ENCODE measurements at regions not wholly inside any gene's neighbourhood (a gene's known extent, or its start where the extent isn't known, plus 50 kb on each side); places are given as distances from the start of the nearest gene placed in this dataset.

DNA sequence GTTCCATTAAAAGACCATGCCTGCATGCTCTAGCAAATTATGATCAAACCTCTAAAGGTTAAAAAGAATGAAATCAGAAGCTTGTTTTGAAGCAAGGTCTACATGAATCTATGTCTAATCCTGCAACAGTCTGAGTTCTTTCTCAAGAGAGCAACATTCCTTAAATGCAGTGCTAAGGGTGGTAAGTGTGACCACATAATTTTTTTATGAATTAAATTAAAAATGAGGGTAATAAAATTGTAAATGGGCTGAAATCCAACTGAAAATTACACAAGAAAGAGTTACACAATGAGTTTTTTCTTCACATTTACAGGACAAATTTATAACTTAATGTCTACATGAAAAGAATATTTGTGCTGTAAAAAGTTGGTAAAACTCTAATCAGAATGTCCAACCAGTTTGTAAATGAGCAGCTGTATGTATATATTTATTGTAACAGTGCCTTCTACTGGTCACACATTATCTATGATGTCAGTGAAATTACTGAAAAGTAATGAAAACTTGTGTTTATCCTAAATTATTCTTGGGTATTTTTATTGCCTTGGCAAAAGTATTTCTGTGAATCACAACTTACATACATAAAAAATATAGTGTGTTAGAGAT, 336.3 kb upstream of the PITX2 start:
- DNase-seq (ENCODE audit: low read depth in 3 of 3) = no peak

DNA sequence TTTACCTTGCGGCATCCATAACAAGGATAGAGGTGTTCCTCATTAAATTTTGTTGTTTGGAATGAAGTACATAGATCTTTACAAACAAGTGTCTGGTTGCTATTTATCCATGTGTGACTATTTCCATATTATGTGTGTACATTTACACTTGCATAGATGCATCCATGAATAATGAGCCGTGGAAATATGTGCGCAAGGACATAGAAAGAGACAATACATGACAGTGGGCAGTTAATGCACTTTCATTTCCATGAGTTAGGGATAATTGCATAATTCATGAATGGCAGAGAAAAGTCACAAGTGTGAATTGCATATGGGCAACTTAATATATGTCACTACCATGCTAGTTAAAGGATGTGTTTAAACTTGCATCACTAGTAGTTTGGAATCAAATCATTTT, 338.2 kb upstream of the PITX2 start:
- DNase-seq (ENCODE audit: low read depth in 3 of 3) = no peak

DNA sequence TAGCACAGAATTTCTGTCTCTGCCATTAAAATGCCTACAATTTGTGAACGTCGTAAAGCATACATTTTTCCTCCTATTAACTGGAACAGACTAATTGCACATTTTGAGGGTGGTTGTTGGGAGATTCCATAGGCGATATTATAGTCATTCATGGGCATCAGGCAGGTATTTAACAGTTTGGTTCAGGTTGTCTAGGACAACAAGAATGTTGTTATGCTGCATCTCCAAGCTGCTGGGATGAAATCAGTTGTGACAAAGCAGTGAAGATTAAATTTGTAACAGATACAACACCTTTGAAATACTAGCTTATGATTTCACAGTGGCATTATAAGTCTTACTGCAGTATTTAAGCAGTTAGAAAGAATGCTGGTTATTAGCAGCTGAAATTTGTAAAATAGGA, 339.7 kb upstream of the PITX2 start:
- DNase-seq (ENCODE audit: low read depth in 3 of 3) = no peak

DNA sequence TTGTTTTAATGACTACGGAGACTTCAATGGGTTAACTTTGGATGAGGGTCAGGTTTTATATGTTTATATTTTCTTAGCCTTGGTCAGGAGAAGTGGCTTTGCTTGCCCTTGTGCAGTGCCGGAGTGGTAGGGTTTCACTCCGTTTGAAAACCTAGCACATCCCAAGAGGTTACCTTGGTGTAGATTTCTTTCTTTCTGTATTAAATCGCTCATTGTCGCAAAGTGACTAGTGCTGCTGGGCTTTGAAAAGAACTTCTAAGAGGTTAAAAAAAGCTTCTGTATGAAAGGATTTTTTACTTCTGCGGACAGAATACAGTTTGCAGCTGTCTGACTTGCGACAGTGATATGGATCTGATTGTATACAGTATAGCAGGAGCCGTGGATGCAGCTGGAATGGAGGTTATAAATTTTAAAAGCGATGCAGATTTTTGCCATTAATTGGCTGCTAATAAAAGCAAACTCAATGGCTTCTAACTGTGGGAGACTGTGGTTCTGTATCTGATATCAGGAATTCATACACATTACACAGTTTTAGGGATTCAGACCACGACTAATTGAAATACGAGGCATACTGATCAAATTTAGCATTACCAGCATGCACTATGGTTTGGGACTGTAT, 340.9 kb upstream of the PITX2 start:
- no peak for DNase-seq (ENCODE audit: low read depth in 3 of 3)

DNA sequence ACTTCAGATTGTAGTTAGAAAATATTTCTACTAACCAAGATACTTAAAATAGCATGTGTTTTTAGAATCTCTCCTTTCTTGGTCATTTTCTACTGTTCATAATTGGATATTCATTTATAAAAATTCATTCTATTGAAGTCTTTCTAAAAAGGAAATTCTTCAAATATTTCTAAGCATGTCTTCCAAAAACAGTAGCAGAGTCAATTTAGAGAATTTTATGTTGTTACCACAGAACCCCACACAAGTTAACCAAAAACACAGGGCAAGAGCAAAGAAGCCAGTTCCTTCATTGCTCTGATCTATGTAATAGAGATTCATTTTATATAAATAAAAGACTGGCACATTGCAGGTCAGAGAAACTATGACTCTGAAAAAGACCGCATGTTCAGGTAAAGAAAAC, 345.1 kb upstream of the PITX2 start:
- no peak for DNase-seq (ENCODE audit: low read depth in 3 of 3)

DNA sequence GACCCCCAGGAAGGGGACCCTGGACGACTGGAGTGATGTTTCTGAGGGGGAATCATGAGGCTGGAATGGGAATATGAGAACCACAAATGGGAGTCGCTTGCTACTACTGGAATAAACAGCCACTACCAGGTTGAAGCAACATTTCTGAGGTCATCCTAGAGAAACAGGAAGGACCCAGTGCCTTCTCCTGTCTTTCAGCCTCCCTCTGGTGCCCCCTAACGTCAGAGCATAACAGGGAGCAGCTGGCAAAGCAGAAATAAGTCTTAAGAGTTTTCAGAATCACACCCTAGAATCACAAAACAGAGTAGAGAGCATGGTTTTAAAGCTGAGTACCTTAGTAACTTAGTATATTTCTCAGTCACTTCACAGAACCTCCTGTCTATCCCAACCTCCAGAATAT, 347.8 kb upstream of the PITX2 start:
- DNase-seq (ENCODE audit: low read depth in 3 of 3) = no peak

DNA sequence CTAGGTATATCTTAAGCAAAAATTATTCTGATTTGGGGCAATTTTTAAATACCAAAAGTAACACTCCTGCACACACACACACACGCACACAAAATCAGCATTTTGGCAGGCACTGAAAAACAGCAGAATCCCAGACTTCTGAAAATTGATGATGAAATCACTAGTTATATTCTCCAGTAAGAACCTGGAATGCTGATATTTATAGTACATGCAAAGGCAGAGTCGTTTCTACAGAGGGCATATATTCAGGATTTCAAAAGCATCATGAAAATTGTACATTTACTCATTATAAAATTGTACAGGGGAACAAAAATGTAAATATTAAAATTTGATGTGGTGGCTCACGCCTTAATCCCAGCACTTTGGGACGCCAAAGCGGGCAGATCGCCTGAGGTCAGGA, 352.5 kb upstream of the PITX2 start:
- no peak for DNase-seq (ENCODE audit: low read depth in 3 of 3)

DNA sequence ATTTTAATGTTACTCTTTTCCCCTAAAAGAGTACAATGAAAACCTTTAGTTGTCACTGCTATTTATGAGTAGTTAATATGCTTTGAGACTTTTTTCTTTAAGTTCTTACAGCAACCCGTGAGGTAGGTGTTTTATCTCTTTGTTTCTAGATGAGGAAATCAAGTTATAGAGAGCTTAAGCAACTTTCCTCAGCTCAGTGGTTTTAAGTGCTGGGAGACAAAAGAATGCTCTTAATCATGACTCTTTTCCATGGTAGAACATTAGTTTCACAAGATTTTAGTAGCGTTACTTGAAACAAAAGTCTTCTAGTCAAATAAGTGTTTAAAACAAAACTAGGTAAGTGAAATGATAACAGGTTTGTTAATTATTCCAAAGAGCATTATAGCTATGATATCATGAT, 354.7 kb upstream of the PITX2 start:
- DNase-seq (ENCODE audit: low read depth in 3 of 3) = no peak

DNA sequence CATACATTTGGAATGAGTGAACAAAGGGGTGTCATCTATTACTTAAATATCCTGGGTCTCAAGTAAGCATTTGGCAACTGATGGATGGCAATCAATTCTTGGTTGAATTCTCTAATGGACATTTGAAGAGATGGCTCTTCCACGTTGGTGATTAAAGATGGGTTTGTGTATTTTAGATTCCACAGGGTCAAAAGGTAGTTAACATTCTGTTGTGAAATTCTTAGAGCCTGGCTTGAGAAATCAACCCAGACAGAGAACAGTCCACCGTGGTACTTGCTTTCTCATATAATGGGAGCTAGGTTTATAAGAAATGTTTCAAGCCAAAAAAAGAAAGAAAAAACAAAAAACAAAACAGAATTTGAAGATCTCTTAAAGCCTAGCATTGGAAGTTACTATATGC, 355.9 kb upstream of the PITX2 start:
- no peak for DNase-seq (ENCODE audit: low read depth in 3 of 3)

DNA sequence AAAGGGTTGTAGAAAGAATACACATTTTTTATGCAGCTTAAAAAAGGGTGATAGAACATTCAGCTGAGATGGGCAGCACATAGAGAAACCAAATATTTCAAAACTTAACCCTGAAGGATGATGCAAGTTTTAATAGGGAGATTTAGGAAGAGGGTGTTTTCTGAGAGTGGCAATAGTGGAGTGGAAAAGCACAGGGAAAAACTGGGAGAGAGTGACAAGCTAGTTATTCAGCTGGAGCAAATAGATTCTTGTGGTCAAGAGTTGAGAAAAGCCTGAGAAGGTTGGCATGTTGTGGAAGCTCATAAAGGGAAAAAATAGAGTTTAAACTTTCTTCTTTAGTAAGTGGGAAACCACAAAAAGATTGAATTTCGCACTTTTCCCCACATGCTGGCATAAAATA, 359.6 kb upstream of the PITX2 start:
- DNase-seq (ENCODE audit: low read depth in 3 of 3) = no peak

DNA sequence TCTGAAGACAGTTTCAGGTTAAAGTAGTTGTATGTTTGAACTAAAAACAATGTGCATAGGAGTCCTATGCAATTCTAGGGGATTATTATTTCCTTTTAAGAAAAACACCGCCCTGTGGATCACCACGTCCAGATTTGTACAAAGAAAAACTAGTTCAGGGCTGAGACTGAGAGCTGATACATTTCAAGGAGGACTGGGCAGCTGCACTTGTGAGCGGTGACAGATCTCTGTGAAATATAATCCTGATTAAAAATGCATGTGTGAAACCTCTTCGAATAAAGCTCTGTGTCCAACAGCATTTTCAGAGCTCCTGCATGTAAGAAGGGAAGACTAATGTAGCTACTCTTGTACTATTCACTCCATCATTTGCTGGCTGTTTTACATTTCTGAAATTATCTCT, 365.8 kb upstream of the PITX2 start:
- DNase-seq (ENCODE audit: low read depth in 3 of 3) = no peak

DNA sequence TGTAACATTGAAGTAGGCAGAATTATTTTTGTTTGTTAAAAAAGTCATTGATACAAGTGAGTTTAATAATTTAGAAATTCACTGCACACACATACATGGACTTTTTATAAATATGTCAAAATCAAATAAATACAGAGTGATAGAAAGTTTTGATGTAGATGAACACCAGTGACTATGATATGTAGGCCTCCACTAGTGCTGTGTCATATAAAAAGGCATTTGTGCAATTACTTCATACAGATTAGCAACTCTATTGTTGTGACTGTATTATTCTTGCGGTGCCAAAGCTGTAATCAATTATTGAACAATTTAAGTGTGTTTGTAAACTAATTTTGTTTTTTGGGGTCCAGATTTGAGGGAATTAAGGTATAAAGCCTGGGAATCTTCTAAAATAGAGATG, 366.2 kb upstream of the PITX2 start:
- DNase-seq (ENCODE audit: low read depth in 3 of 3) = no peak

DNA sequence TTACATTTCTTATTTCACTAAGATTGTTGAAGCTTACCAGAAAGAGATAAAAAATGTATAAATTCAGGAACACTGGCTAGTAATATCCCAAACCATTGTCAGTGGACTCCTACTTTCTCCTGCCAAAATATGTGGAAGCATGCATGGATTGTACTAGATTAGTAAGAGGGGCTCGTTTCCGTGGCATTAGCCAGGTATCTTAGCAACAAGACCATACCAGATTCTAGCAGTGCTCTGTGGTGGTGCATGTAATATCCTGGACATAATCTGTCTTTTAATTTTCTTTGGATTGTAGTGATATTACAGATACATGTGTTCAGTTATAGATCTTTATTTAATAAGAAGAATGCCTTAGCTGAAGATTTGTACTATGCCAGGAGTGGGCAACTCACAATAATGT, 371.9 kb upstream of the PITX2 start:
- DNase-seq (ENCODE audit: low read depth in 3 of 3) = no peak

DNA sequence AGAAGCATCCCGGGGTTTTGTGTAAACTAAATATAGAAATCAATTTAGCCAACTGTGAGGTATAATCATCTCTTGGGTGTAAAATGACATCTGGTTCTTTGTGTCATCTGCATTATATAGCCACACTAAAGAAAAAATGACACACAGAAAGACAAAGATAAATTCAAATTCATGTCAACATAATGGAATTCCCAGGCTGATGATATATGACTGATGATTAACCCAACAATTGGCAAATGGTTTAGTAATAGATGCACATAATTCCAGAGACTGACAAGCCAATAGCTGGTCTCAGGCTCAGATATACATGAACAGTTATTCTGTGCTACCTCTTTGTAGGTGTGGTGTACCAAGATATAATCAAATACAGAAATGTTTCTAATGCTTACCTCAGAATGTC, 375.4 kb upstream of the PITX2 start:
- no peak for DNase-seq (ENCODE audit: low read depth in 3 of 3)

DNA sequence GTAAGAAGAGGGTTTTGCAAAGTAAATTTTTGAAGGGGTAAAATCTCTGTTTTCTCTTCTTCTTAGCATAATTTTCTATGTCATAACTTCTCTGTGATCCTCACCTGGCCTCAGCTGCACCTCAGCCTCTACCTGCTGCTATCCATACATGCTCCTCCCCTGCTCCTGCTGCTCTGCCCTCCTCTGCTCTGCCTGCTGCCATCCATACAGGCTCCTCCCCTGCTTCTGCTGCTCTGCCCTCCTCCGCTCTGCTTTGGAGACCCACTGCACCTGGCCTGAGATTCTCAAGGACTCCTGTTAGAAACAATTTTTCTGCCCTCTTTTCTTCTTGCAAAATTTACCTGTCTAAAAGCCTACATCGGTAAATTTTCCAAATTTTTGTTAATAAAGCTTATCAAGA, 388.6 kb upstream of the PITX2 start:
- DNase-seq (ENCODE audit: low read depth in 3 of 3) = no peak

DNA sequence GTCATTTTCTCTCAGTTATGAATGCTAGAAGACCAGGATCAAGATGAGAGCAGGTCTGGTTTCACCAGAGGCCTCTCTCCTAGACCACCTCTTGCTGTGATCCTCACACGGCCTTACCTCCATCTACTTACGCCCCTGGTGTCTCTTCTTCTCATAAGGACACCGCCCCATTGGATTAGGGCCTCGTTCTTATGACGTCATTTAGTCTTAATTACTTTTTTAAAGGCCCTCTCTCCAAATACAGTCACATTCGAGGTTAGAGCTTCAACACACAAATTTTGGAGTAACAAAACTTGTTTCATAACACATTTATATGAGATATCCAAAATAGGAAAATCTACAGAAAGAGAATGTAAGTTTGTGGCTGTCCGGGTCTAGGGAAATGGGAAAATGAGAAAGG, 391.0 kb upstream of the PITX2 start:
- no peak for DNase-seq (ENCODE audit: low read depth in 3 of 3)

DNA sequence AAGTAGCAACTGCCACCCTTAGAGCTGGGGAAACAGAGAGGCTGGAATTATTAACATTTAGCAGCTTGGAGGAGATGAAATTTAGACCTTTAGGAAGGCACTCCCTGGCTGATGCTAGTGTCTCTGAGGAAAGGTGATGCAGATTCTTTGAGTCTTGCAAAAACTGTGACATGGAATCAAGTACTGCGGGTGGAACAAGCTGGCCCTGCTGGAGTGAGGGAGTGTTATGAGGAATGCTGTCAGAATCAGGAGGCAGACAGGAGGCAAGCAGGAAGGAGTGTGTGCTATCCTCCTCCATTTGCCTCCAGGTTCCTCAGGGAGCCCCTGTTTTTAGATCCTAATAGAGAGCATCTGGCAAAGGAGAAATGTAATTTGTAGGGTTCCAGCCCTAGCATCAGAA, 391.7 kb upstream of the PITX2 start:
- DNase-seq (ENCODE audit: low read depth in 3 of 3) = no peak

DNA sequence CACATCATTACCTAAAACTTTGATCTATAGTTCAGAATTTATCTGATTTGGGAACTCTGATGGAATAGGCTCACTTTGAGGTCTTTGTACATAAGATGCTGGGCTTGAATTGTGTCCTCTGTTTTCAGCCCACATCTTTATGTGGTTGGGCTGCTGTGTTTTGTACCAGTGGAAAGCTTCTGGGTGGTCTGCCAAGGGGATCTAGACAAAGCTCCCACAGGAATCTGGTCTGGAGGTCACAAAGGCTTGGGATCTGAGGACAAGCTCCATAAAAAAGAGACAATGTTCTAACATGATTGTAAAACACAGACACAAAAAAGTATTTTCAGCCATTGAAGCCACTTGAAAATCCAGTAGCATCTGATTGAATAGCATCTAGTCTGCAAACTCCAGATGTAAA, 393.5 kb upstream of the PITX2 start:
- no peak for DNase-seq (ENCODE audit: low read depth in 3 of 3)

DNA sequence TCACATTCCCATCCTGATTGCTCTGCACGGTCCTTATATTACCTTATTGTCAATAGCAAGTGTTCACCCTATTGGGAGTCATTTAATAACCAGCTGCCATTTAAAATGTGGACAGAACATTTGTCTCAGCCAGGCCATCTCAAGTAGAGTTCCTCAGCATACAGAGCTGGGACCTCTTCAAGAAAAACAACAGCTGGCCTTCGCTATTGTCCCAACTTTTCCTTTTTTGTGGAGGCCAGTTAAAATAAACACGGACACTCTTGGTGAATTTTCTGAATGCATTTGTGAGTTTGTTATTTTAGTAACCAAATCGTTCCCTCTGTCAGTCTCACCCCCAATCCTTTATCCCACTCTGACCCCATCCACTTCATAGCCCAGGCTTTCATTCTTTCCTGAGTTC, 395.3 kb upstream of the PITX2 start:
- no peak for DNase-seq (ENCODE audit: low read depth in 3 of 3)

DNA sequence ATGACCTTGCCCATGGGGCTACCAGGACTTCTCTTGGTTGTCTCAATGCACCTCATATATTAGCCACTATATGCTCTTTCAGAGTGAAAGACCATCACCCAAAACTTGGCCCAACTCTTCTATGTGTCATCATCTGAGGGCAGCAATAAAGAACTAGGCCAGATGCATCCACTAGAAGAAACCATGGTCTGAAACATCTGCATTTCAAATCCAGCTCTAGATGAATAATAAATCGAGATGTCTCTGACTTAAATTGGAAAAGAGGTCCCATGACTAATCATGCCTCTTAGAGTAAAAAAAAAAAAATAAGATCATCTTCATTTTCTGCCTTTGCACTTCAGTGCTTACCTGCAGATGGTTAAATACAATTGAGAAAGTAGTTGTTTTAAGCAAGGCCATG, 397.6 kb upstream of the PITX2 start:
- no peak for DNase-seq (ENCODE audit: low read depth in 3 of 3)

DNA sequence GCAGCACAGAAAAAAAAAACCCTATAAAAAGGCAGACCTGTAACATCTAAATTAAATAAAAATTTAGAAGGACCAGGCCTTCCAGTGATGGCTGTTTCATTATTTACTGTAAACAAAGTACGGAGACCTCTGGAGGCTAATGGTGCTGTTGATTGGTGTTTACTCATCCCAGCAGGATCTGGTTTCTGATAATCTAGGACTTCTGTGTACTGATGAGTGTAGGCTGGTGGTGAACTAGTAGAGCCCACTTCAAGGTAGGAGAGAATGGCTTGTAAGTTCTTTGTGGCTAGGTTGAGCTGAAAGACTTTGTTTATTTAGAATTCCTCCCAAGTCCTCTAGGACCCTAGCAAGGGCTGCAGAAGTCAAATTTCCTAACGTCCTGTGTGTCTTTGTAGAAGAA, 398.1 kb upstream of the PITX2 start:
- DNase-seq (ENCODE audit: low read depth in 3 of 3) = no peak

DNA sequence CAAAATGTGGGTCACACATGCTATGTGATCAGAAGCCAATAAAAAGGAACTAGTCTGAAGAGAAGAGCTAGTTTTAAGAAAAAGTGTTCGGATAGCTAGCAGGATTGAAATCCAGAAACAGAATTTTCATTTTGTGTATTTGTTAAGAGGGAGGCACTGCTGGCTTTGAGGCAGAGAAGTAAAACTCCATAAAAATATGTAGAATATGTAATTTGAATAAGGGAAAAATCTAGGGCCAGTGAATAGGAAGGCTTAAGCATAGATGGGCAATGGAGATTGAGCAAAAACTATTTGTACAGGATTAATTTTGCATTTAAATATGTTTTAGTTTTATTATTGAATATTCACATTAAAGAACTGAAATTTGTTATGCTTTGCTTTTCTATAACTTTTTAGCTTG, 399.9 kb upstream of the PITX2 start:
- no peak for DNase-seq (ENCODE audit: low read depth in 3 of 3)

DNA sequence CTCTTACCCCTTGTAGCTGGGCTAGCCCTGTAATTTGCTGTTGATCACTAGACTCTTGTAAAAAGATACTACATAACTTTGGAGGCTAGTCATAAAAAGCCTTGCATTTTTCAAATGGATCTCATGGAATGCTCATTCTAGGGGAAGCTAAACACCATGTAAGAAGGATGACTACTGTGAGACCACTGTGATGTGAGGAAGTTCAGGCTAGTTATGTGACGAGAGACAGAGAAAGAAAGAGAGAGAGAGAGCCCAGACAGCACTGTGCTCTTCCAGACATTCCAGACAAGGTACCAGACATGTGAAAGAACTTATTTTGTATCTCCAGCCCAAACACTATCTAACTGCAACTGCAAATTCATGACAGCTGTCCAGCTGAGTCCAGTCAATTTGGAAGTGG, 404.6 kb upstream of the PITX2 start:
- DNase-seq (ENCODE audit: low read depth in 3 of 3) = no peak

DNA sequence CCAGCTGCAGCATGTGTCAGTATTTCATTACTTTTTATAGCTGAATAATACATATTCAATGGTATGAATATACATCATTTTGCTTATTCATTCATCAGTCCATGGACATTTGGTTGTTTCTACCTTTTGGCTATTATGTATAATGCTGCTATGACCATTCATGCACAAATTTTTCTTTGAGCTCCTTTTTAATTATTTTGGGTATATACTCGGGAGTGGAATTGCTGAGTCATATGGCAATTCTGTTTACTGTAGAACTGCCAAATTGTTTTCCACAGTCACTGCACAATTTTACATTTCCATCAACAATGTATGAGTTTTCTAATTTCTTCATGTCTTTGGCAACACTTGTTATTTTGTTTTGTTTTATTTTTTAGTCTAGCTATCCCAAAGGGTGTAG, 405.9 kb upstream of the PITX2 start:
- DNase-seq (ENCODE audit: low read depth in 3 of 3) = no peak

Data from stimulated activated CD4-positive, alpha-beta T cell treated with anti-CD3 and anti-CD28 coated beads, TNF-alpha, amount 100 ng/mL, for 24 hours (primary cell).